Epithelial cell of prostate (primary cell): ENCODE measurements at regions not wholly inside any gene's neighbourhood (a gene's known extent, or its start where the extent isn't known, plus 50 kb on each side); places are given as distances from the start of the nearest gene placed in this dataset.

Source experiments
- DNase-seq: peaks from one replicate; pipeline ENCODE4 v3.0.0-alpha.2; 2011; ENCODE audit warnings: low read depth, low spot score
- H3K27ac ChIP-seq: fragments of 450-650 bp; 2 replicates; pipeline ENCODE4 v1.5.1; 2017; ENCODE audit warnings: mild to moderate bottlenecking

- DNase-seq, result no peak
- no peak overlapping the region for H3K27ac ChIP-seq
These were observed 721.7 kb downstream of the PCDH18 start for GRCh38 chr4:136810626-136811025.

- H3K27ac ChIP-seq, result no peak overlapping the region
- DNase-seq, result no peak
These were observed 725.5 kb downstream of the PCDH18 start for GRCh38 chr4:136806844-136807243.

- H3K27ac ChIP-seq, result no peak overlapping the region
- DNase-seq, result no peak
These were observed 726.7 kb downstream of the PCDH18 start for GRCh38 chr4:136805617-136806016.

- DNase-seq, result no peak
- no peak overlapping the region for H3K27ac ChIP-seq
These were observed 728.9 kb downstream of the PCDH18 start for GRCh38 chr4:136803433-136803832.

- no peak for DNase-seq
- H3K27ac ChIP-seq, result no peak overlapping the region
These were observed 732.0 kb downstream of the PCDH18 start for GRCh38 chr4:136800248-136800647.

- DNase-seq, result no peak
- H3K27ac ChIP-seq, result no peak overlapping the region
These were observed 735.3 kb downstream of the PCDH18 start for GRCh38 chr4:136796953-136797352.

- no peak for DNase-seq
- H3K27ac ChIP-seq, result no peak overlapping the region
These were observed 738.4 kb downstream of the PCDH18 start for GRCh38 chr4:136793848-136794247.

GRCh38 chr4:136784326-136784725, 748.0 kb downstream of the PCDH18 start:
- no peak for DNase-seq
- H3K27ac ChIP-seq, result no peak overlapping the region

- DNase-seq, result no peak
- H3K27ac ChIP-seq, result no peak overlapping the region
These were observed 762.6 kb downstream of the PCDH18 start for GRCh38 chr4:136769717-136770116.

GRCh38 chr4:136768925-136769275, 763.4 kb downstream of the PCDH18 start:
- no peak overlapping the region for H3K27ac ChIP-seq
- DNase-seq, result no peak

- no peak for DNase-seq
These were observed 763.9 kb downstream of the PCDH18 start for GRCh38 chr4:136768213-136768924.

GRCh38 chr4:136763919-136764318, 768.4 kb downstream of the PCDH18 start:
- DNase-seq, result no peak
- no peak overlapping the region for H3K27ac ChIP-seq

More at GRCh38 chr4:136768213-136768924, 763.9 kb downstream of the PCDH18 start:
- H3K27ac ChIP-seq, result no peak overlapping the region

GRCh38 chr4:136755531-136755916, 776.8 kb downstream of the PCDH18 start:
- H3K27ac ChIP-seq, result no peak overlapping the region
- DNase-seq, result no peak

- no peak overlapping the region for H3K27ac ChIP-seq
- DNase-seq, result no peak
These were observed 777.3 kb downstream of the PCDH18 start for GRCh38 chr4:136754810-136755530.

- DNase-seq, result no peak
- H3K27ac ChIP-seq, result no peak overlapping the region
These were observed 780.7 kb downstream of the PCDH18 start for GRCh38 chr4:136751556-136751955.

- DNase-seq, result no peak
- H3K27ac ChIP-seq, result no peak overlapping the region
These were observed 781.4 kb downstream of the PCDH18 start for GRCh38 chr4:136750897-136751296.

GRCh38 chr4:136749989-136750388, 782.3 kb downstream of the PCDH18 start:
- DNase-seq, result no peak
- no peak overlapping the region for H3K27ac ChIP-seq

GRCh38 chr4:136748773-136749172, 783.5 kb downstream of the PCDH18 start:
- H3K27ac ChIP-seq, result no peak overlapping the region
- DNase-seq, result no peak

GRCh38 chr4:136748165-136748564, 784.1 kb downstream of the PCDH18 start:
- no peak overlapping the region for H3K27ac ChIP-seq
- no peak for DNase-seq

- H3K27ac ChIP-seq, result no peak overlapping the region
- DNase-seq, result no peak
These were observed 789.1 kb downstream of the PCDH18 start for GRCh38 chr4:136743238-136743637.

GRCh38 chr4:136742333-136742732, 790.0 kb downstream of the PCDH18 start:
- no peak overlapping the region for H3K27ac ChIP-seq
- DNase-seq, result no peak

GRCh38 chr4:136741468-136741867, 790.8 kb downstream of the PCDH18 start:
- DNase-seq, result no peak
- H3K27ac ChIP-seq, result no peak overlapping the region
